GM18505 (cell line): ENCODE measurements at regions not wholly inside any gene's neighbourhood (a gene's known extent, or its start where the extent isn't known, plus 50 kb on each side); places are given as distances from the start of the nearest gene placed in this dataset.

Experiments
- ATAC-seq: cut with Tn5 transposase; IDR thresholded peaks from one replicate; pipeline ENCODE4 v1.9.1; 2021; ENCODE audit not compliant: unreplicated experiment
- POLR2A ChIP-seq: IDR thresholded peaks from 4 replicates; pipeline ENCODE4 v1.6.1; 2011; ENCODE audit warnings: borderline replicate concordance; ENCODE audit not compliant: insufficient read depth, insufficient read length; ENCODE audit errors: extremely low read depth

- no peak for TF ChIP-seq POLR2A
- ATAC-seq: no peak
These were observed 328.8 kb downstream of the OSR1 start for GRCh38 chr2:19029655-19030054.

GRCh38 chr2:19028587-19029375, 329.6 kb downstream of the OSR1 start:
- TF ChIP-seq POLR2A: no peak
- ATAC-seq: no peak

- no peak for TF ChIP-seq POLR2A
- ATAC-seq: no peak
These were observed 330.8 kb downstream of the OSR1 start for GRCh38 chr2:19027626-19028025.

- no peak for ATAC-seq
- TF ChIP-seq POLR2A: no peak
These were observed 332.2 kb downstream of the OSR1 start for GRCh38 chr2:19026261-19026660.

GRCh38 chr2:19022334-19022733, 336.1 kb downstream of the OSR1 start:
- TF ChIP-seq POLR2A: no peak
- no peak for ATAC-seq

- ATAC-seq: no peak
- no peak for TF ChIP-seq POLR2A
These were observed 336.7 kb downstream of the OSR1 start for GRCh38 chr2:19021721-19022120.

- ATAC-seq: no peak
- TF ChIP-seq POLR2A: no peak
These were observed 337.3 kb downstream of the OSR1 start for GRCh38 chr2:19021100-19021476.

GRCh38 chr2:19020144-19021099, 338.0 kb downstream of the OSR1 start:
- ATAC-seq: no peak
- TF ChIP-seq POLR2A: no peak

GRCh38 chr2:19009510-19009909, 348.9 kb downstream of the OSR1 start:
- no peak for TF ChIP-seq POLR2A

GRCh38 chr2:19003554-19003953, 354.9 kb downstream of the OSR1 start:
- no peak for TF ChIP-seq POLR2A
- ATAC-seq: no peak

More at GRCh38 chr2:19009510-19009909, 348.9 kb downstream of the OSR1 start:
- ATAC-seq: no peak

GRCh38 chr2:19000776-19001175, 357.6 kb downstream of the OSR1 start:
- TF ChIP-seq POLR2A: no peak
- no peak for ATAC-seq

GRCh38 chr2:18999198-18999597, 359.2 kb downstream of the OSR1 start:
- no peak for TF ChIP-seq POLR2A
- ATAC-seq: no peak

- TF ChIP-seq POLR2A: no peak
- no peak for ATAC-seq
These were observed 359.9 kb downstream of the OSR1 start for GRCh38 chr2:18998491-18998890.
